ENCODE measurements at regions not wholly inside any gene's neighbourhood (a gene's known extent, or its start where the extent isn't known, plus 50 kb on each side); places are given as distances from the start of the nearest gene placed in this dataset.

- no peak for DNase-seq
Observed at GRCh38 chr13:99055735-99056134, 77.9 kb upstream of the DOCK9 start.

- no peak for DNase-seq
Observed at GRCh38 chr13:99056381-99057014, 78.6 kb upstream of the DOCK9 start.

- no peak for DNase-seq
Observed at GRCh38 chr13:99057310-99057975, 79.6 kb upstream of the DOCK9 start.

- no peak for DNase-seq
Observed at GRCh38 chr13:99058527-99059495, 80.9 kb upstream of the DOCK9 start.

- DNase-seq = no peak
Observed at GRCh38 chr13:99059498-99060075, 81.7 kb upstream of the DOCK9 start.

- no peak for DNase-seq
Observed at GRCh38 chr13:99061411-99061810, 83.5 kb upstream of the DOCK9 start.

- DNase-seq = no peak
Observed at GRCh38 chr13:99062593-99062992, 84.7 kb upstream of the DOCK9 start.

- no peak for DNase-seq
Observed at GRCh38 chr13:99063178-99063577, 85.3 kb upstream of the DOCK9 start.

- DNase-seq = no peak
Observed at GRCh38 chr13:99063952-99064351, 86.1 kb upstream of the DOCK9 start.

GRCh38 chr13:99064624-99065234, 86.9 kb upstream of the DOCK9 start:
- no peak for DNase-seq

GRCh38 chr13:99065235-99066015, 87.6 kb upstream of the DOCK9 start:
- DNase-seq = no peak

- no peak for DNase-seq
Observed at GRCh38 chr13:99066219-99066618, 88.4 kb upstream of the DOCK9 start.

GRCh38 chr13:99067159-99067985, 89.5 kb upstream of the DOCK9 start:
- DNase-seq = no peak

- no peak for DNase-seq
Observed at GRCh38 chr13:99071211-99071610, 93.3 kb upstream of the DOCK9 start.

GRCh38 chr13:99071666-99072065, 93.8 kb upstream of the DOCK9 start:
- no peak for DNase-seq

- DNase-seq = no peak
Observed at GRCh38 chr13:99072356-99072755, 94.5 kb upstream of the DOCK9 start.

- no peak for DNase-seq
Observed at GRCh38 chr13:99072941-99073340, 95.1 kb upstream of the DOCK9 start.

GRCh38 chr13:99074693-99075092, 96.8 kb upstream of the DOCK9 start:
- no peak for DNase-seq

GRCh38 chr13:99075268-99076191, 97.7 kb upstream of the DOCK9 start:
- DNase-seq = no peak
